ENCODE measurements at regions not wholly inside any gene's neighbourhood (a gene's known extent, or its start where the extent isn't known, plus 50 kb on each side); places are given as distances from the start of the nearest gene placed in this dataset.
A peak's percentile ranks its signal among the peaks of the same experiment; 100 is the strongest.

- no peak for DNase-seq (ENCODE audit: low read depth)
- H3K4me3 ChIP-seq (ENCODE audit: control insufficient read depth, low read depth, low read length) = no peak overlapping the region
- TF ChIP-seq, protein P1, sequence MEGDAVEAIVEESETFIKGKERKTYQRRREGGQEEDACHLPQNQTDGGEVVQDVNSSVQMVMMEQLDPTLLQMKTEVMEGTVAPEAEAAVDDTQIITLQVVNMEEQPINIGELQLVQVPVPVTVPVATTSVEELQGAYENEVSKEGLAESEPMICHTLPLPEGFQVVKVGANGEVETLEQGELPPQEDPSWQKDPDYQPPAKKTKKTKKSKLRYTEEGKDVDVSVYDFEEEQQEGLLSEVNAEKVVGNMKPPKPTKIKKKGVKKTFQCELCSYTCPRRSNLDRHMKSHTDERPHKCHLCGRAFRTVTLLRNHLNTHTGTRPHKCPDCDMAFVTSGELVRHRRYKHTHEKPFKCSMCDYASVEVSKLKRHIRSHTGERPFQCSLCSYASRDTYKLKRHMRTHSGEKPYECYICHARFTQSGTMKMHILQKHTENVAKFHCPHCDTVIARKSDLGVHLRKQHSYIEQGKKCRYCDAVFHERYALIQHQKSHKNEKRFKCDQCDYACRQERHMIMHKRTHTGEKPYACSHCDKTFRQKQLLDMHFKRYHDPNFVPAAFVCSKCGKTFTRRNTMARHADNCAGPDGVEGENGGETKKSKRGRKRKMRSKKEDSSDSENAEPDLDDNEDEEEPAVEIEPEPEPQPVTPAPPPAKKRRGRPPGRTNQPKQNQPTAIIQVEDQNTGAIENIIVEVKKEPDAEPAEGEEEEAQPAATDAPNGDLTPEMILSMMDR (conservative IDR thresholded peaks at IDR 0.05; ENCODE audit: control insufficient read depth, insufficient read depth, low read depth, low read length) = no peak
Measured at GRCh38 chr9:75754080-75754479, 136.4 kb upstream of the PCSK5 start.

DNA sequence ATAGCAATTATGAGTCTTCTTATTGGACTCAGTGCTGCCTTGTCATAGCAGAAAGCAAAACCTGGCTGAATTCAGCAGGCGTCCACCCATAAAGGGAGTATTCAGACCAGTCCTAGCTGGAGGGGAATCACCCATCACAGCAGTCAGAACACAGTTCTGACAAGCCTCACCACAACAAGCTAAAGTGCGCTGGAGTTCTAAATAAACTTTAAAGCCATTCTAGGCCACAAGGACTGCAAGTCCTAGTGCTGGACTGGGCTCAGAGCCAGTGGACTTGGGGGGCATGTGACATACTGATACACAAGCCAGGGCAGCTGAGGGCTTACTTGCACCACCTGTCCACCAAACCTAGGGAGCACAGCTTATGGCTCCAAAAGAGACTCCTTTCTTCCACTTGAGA is 115.3 kb upstream of the PCSK5 start:
- TF ChIP-seq, protein P1 (conservative IDR thresholded peaks at IDR 0.05; ENCODE audit: control insufficient read depth, insufficient read depth, low read depth, low read length) = no peak

GRCh38 chr9:75775966-75776691 is 114.3 kb upstream of the PCSK5 start:
- TF ChIP-seq, protein P1 (conservative IDR thresholded peaks at IDR 0.05; ENCODE audit: control insufficient read depth, insufficient read depth, low read depth, low read length) = no peak

More for the DNA sequence above, 115.3 kb upstream of the PCSK5 start:
- DNase-seq (ENCODE audit: low read depth) = no peak
- H3K4me3 ChIP-seq (ENCODE audit: control insufficient read depth, low read depth, low read length) = no peak overlapping the region

DNA sequence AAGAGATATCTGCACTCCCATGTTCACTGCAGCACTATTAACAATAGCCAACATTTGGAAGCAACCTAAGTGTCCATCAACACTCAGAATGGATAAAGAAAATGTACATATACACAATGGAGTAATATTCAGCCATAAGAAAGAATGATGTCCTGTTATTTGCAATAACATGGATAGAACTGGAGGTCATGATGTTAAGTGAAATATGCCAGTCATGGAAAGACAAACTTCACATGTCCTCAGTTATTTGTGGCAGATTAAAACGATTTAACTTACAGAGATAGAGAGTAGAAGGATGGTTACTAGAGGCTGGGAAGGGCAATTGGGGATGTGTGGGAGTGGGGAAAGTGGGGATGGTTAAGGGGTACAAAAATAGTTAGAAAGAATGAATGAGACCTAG is 110.3 kb upstream of the PCSK5 start:
- H3K4me3 ChIP-seq (ENCODE audit: control insufficient read depth, low read depth, low read length) = no peak overlapping the region
- DNase-seq (ENCODE audit: low read depth) = no peak
- TF ChIP-seq, protein P1 (conservative IDR thresholded peaks at IDR 0.05; ENCODE audit: control insufficient read depth, insufficient read depth, low read depth, low read length) = no peak

More at GRCh38 chr9:75775966-75776691, 114.3 kb upstream of the PCSK5 start:
- DNase-seq (ENCODE audit: low read depth) = no peak
- H3K4me3 ChIP-seq (ENCODE audit: control insufficient read depth, low read depth, low read length) = no peak overlapping the region

DNA sequence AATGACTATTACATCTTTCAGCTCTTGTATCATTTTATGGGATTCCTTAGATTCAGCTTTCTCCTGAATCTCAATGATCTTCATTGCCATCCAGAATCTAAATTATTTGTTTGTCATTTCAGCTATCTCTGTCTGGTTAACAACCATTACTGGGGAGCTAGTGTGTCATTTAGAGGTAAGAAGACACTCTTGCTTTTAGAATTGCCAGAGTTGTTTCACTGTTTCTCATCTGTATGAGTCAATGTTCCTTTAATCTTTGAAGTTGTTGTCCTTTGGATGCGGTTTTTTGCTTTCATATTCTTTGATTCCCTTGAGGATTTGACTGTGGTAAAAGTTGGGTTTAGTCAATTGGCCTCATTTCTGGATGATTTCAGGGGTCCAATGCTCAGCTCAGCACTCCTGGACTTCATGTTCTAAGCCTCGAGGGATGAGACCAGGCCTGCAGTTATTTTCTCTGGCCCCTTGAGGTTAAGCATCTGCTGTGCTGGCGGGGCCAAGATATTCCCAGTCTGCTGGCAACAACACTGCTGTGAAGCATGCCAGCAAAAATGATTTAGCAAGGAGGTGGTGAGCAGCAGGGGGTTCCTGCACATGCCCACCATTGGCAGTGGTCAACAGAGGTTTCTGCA is 102.4 kb upstream of the PCSK5 start:
- TF ChIP-seq, protein P1 (conservative IDR thresholded peaks at IDR 0.05; ENCODE audit: control insufficient read depth, insufficient read depth, low read depth, low read length) = no peak
- H3K4me3 ChIP-seq (ENCODE audit: control insufficient read depth, low read depth, low read length) = no peak overlapping the region
- peak; percentile 89 for DNase-seq (ENCODE audit: low read depth)

- TF ChIP-seq, protein P1 (conservative IDR thresholded peaks at IDR 0.05; ENCODE audit: control insufficient read depth, insufficient read depth, low read depth, low read length) = no peak
- DNase-seq (ENCODE audit: low read depth) = no peak
- H3K4me3 ChIP-seq (ENCODE audit: control insufficient read depth, low read depth, low read length) = no peak overlapping the region
Measured at GRCh38 chr9:75797085-75797580, 93.3 kb upstream of the PCSK5 start.

Data from fibroblast of mammary gland (primary cell).